HG03139 (cell line): ENCODE measurements at regions not wholly inside any gene's neighbourhood (a gene's known extent, or its start where the extent isn't known, plus 50 kb on each side); places are given as distances from the start of the nearest gene placed in this dataset.
"Not testable (repeated sequence)": the region's sequence is repeated elsewhere in the genome, so short reads cannot be mapped to it uniquely, and the experiment has no call there.

ENCODE experiments used
- ATAC-seq: cut with Tn5 transposase; IDR thresholded peaks from one replicate; pipeline ENCODE4 v1.9.1; 2021; ENCODE audit not compliant: unreplicated experiment

DNA sequence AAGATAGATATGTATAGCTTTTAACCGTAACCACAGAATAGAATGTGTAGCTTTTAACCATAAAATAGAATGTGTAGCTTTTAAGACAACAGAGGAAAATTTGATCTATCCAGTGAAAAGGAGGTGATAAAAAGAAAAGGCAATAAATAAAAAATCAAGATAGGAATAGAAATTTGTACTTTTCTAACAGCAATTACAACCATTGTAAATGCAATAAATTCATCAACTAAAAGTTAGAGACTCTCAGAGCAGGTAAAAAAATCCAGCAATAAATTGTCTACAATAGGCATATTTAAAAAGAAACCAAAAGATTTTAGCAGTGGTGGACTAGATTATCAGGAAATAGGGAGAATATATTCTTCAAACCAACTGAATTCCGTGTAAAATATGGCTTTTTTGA lies 63.8 kb upstream of the ABHD2 start:
- no peak for ATAC-seq

DNA sequence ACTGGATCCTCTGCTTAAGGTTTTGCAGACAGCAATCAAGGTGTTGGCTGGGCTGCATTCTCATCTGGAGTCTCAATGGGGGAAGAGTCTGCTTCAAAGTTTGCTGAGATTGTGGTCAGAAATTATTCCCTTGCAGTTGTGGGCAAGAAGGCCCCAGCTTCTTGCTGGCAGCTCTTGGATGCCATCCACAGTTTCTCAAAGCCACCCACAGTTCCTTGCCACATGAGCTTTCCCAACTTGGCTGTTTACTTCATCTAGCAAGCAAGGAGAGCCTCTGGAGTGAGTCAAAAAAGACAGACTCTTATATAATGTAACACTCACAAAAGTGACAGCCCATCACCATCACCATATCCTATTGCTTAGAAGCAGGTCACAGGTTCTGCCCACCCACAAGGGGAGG lies 62.1 kb upstream of the ABHD2 start:
- ATAC-seq: no peak

DNA sequence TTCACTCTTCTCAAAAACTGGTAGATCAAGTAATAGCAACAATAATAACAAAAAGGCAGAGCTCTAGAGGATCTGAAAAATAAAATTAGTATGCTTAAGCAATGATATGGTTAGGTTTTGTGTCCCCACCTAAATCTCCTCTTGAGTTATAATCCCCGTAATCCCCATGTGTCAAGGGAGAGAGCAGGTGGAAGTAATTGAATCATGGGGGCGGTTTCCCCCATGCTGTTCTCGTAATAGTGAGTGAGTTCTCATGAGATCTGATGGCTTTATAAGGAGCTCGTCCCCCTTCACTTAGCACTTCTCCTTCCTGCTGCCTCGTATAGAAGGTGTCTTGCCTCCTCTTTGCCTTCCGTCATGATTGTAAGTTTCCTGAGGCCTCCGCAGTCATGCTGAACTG lies 60.2 kb upstream of the ABHD2 start:
- ATAC-seq: no peak

DNA sequence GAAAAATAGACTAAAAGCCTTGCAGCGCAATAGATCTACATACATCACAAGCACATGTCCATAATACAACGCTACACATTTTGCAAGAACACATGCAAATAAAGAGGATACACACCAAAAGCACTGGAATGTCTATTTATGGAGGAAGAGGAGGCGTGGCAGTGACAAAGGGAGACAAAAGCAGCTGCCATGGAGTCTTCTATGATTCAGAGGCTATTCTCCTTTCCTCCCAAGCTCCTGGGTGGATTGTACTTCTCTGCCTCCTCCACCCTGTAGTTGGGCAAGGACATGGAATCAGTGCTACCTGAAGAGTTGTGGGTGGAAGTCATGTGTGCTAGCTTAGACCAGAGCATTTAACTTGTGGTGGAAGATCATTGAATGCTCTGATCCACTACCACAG lies 57.9 kb upstream of the ABHD2 start:
- no peak for ATAC-seq

DNA sequence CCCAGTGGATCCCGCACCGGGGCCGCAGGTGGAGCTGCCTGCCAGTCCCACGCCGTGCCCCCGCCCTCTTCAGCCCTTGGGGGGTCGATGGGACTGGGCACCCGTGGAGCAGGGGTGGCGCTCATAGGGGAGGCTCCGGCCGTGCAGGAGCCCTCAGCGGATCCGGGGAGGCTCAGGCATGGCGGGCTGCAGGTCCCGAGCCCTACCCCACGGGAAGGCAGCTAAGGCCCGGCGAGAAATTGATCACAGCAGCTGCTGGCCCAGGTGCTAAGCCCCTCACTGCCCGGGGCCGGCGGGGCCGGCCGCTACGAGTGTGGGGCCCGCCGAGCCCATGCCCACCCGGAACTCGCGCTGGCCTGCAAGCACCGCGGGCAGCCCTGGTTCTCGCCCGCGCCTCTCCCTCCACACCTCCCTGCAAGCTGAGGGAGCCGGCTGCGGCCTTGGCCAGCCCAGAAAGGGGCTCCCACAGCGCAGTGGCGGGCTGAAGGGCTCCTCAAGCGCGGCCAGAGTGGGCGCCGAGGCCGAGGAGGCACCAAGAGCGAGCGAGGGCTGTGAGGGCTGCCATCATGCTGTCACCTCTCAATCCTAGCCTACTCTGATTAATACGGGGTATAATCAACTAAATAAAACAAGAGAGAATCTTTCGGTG lies 56.5 kb upstream of the ABHD2 start:
- not testable (repeated sequence) for ATAC-seq

DNA sequence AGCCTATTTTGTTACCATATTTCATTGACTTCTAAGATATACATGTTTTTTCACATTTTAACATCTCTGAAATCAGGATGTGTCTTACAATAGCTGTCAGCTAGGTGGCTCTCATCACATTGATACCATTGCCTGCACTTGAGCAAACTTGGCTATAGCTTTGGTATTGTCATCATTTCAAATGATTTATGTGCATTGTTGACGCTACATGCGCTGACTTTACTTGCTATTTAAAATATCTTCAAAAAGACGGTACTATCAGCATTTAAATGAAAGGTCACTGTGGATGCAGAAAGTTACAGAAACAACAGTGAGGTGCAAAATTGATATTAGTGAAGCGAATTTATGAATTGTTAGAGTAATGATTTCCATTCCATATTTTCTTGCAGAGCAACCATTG lies 54.0 kb upstream of the ABHD2 start:
- no peak for ATAC-seq

DNA sequence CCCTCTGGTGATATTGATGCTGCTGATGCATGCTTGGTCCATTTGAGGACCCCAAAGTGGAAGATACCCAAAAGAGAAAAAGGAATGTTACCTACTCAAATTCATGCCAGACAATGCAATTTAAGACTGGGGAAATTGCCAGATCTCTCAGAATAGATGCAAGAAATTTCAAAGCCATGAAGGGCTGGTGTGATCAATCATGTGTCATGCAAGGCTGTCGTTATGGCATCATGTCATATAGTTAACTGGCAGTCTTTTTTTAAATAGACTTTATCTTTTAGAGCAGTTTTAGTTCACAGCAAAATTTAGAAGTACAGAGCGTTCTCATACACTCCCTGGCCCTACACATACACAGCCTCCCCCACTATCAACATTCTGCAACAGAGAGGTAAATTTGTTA lies 53.1 kb upstream of the ABHD2 start:
- no peak for ATAC-seq

DNA sequence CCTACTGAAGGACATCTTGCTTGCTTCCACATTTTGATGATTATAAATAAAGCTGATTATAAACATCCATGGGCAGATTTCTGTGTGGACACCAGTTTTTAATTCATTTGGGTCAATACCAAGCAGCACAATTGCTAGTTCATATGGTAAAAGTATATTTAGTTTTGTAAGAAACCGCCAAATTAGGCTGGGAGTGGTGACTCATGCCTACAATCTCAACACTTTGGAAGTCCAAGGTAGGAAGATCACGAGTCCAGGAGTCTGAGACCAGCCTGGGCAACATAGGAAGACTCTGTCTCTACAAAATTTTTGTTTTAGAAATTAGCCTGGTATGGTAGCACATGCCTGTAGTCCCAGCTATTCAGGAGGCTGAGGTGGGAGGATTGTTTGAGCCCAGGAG lies 52.6 kb upstream of the ABHD2 start:
- ATAC-seq: no peak

DNA sequence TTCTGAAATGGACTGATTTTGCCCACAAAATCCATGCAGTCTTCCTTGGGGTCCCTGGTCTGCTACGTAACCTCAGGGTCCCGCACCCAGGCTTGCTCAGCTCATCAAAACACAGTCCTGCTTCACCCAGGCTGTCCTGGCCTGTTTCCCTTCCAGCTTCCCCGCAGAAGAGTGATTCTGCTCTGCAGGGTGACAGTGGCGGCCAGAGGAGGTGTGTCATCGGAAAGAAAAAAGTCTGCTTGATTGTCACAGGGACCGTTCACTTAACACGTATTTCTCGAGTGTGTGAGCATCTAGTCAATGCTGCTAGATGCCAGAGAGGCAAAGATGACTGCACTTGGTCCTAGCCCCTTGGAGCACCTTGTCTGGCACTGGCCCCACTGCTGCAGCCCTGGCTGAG lies 50.1 kb upstream of the ABHD2 start:
- ATAC-seq: no peak
